T-cell (primary cell): ENCODE measurements at regions not wholly inside any gene's neighbourhood (a gene's known extent, or its start where the extent isn't known, plus 50 kb on each side); places are given as distances from the start of the nearest gene placed in this dataset.

ENCODE experiments used
- ATAC-seq, 4 experiments: fragments of 200-7000 bp in 3 of 4; fragments of 150-1000 bp in 1 of 4; cut with Tn5 transposase; replicated peaks in 1 of 4; 1 replicate in 3 of 4; 2 replicates in 1 of 4; pipeline ENCODE4 v1.10.0; 2021; ENCODE audit warnings: moderate library complexity in 3 of 4, mild to moderate bottlenecking in 2 of 4, moderate number of reproducible peaks in 1 of 4
- CTCF ChIA-PET, 2 donors: fragments of 300-600 bp; sonication (Branson Sonifier 250); formaldehyde crosslinking; loops; one replicate each; lab custom pipeline; 2022; ENCODE audit warnings: antibody characterized with exemption in 2 of 2; lab: Charles Lee
- POLR2A ChIA-PET, 2 donors: fragments of 300-600 bp; sonication (Branson Sonifier 250); formaldehyde crosslinking; loops; one replicate each; lab custom pipeline; 2022; ENCODE audit warnings: antibody characterized with exemption in 2 of 2; lab: Charles Lee
- DNase-seq, 35 experiments: peaks; one replicate each; pipeline versions ENCODE4 v3.0.0 to v3.0.0-alpha.2; 2013 to 2023
- H3K27ac ChIP-seq: one replicate; pipeline ENCODE4 v1.5.1; 2013; ENCODE audit warnings: low read length
- H3K27me3 ChIP-seq, 2 experiments: replicated peaks in 1 of 2; 1 replicate in 1 of 2; 2 replicates in 1 of 2; pipeline versions ENCODE4 v1.6.1 to v1.7.0; 2013; ENCODE audit warnings: low read length in 1 of 2, mixed read lengths in 1 of 2; ENCODE audit not compliant: control insufficient read depth in 2 of 2, insufficient read depth in 2 of 2; ENCODE audit errors: extremely low read depth in 1 of 2
- H3K36me3 ChIP-seq, 2 donors: 1 replicate in 1 of 2; 2 replicates in 1 of 2; pipeline versions ENCODE4 v1.6.1 to v1.7.0; 2013; ENCODE audit warnings: low read length in 1 of 2; ENCODE audit not compliant: control insufficient read depth in 2 of 2, insufficient read depth in 1 of 2; ENCODE audit errors: extremely low read depth in 1 of 2
- H3K4me1 ChIP-seq, 2 experiments: 1 replicate in 1 of 2; 2 replicates in 1 of 2; pipeline versions ENCODE4 v1.6.1 to v1.7.0; 2013; ENCODE audit warnings: low read length in 2 of 2, mixed read lengths in 1 of 2; ENCODE audit not compliant: insufficient read depth in 2 of 2, control insufficient read depth in 1 of 2; ENCODE audit errors: extremely low read depth in 1 of 2
- H3K4me3 ChIP-seq, 2 donors: 1 replicate in 1 of 2; 2 replicates in 1 of 2; pipeline versions ENCODE4 v1.5.1 to v1.7.0; 2013; ENCODE audit warnings: mild to moderate bottlenecking in 2 of 2, low read length in 1 of 2, moderate library complexity in 1 of 2; ENCODE audit not compliant: control insufficient read depth in 1 of 2; ENCODE audit errors: extremely low read depth in 1 of 2
- H3K9me3 ChIP-seq: 2 replicates; pipeline ENCODE4 v1.7.0; 2013
- H3K27ac Mint-ChIP-seq, 2 donors: one replicate each; pipeline ENCODE4 v1.8.0; 2020 to 2021; ENCODE audit warnings: mild to moderate bottlenecking in 2 of 2, mixed read lengths in 2 of 2
- H3K27me3 Mint-ChIP-seq, 2 donors: one replicate each; pipeline ENCODE4 v1.8.0; 2021 to 2022; ENCODE audit warnings: mixed read lengths in 2 of 2
- H3K36me3 Mint-ChIP-seq: one replicate; pipeline ENCODE4 v1.8.0; 2021; ENCODE audit warnings: mixed read lengths
- H3K4me1 Mint-ChIP-seq, 3 donors: one replicate each; pipeline ENCODE4 v1.8.0; 2020 to 2022; ENCODE audit warnings: mixed read lengths in 3 of 3, mild to moderate bottlenecking in 1 of 3
- H3K4me3 Mint-ChIP-seq, 3 donors: one replicate each; pipeline ENCODE4 v1.8.0; 2020 to 2022; ENCODE audit warnings: mild to moderate bottlenecking in 3 of 3, mixed read lengths in 3 of 3, moderate library complexity in 3 of 3
- H3K9me3 Mint-ChIP-seq, 3 donors: one replicate each; pipeline ENCODE4 v1.8.0; 2020 to 2022; ENCODE audit warnings: mixed read lengths in 3 of 3
- WGBS: methylation state at CpG from one replicate; pipeline ENCODE4 v1.1.5; 2013; ENCODE audit warnings: missing lambda C conversion rate; ENCODE audit not compliant: insufficient coverage; 5-methylcytosine and 5-hydroxymethylcytosine counted together

DNA sequence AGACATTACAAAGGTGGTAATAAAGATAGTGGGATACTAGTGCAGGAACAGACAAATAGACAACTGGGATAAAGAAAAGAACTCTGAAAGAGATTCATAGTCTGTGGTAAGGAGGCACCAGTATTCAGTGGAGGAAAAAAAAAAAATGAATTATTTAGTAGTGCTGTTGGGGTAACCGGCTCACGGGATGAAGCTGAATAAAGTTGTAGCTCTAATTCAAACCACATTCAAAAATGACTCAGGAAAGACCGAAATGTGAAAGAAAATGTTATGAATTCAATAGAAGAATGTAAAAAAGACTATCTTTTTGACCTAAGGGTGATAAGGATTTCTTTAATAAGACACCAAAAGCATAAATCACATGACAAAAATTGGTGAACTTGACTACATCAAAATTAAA lies 83.1 kb upstream of the HABP2 start:
- Histone ChIP-seq H3K9me3 (no peaks in the 10 kb centered on the region), H3K4me1 (no peaks in the 10 kb centered on the region), H3K36me3 (no peaks in the 10 kb centered on the region), H3K4me3 (no peak overlapping the region), H3K27ac (no peak overlapping the region), H3K27me3 (no peaks in the 10 kb centered on the region)
- H3K27ac Mint-ChIP-seq = no peak overlapping the region
- CTCF ChIA-PET = no interaction called here
- no peak for DNase-seq
- ATAC-seq = no peak
- no peaks in the 10 kb centered on the region for H3K4me1 Mint-ChIP-seq
- H3K36me3 Mint-ChIP-seq = no peaks in the 10 kb centered on the region
- no CpG with 5 or more reads among the region's 3 CpGs for WGBS
- H3K27me3 Mint-ChIP-seq = peaks cover 3 to 6% of the 10 kb centered on the region in 2 donors
- POLR2A ChIA-PET = no interaction called here
- H3K9me3 Mint-ChIP-seq = peaks cover 0 to 10% (median 0%) of the 10 kb centered on the region in 3 donors
- H3K4me3 Mint-ChIP-seq = no peak overlapping the region

DNA sequence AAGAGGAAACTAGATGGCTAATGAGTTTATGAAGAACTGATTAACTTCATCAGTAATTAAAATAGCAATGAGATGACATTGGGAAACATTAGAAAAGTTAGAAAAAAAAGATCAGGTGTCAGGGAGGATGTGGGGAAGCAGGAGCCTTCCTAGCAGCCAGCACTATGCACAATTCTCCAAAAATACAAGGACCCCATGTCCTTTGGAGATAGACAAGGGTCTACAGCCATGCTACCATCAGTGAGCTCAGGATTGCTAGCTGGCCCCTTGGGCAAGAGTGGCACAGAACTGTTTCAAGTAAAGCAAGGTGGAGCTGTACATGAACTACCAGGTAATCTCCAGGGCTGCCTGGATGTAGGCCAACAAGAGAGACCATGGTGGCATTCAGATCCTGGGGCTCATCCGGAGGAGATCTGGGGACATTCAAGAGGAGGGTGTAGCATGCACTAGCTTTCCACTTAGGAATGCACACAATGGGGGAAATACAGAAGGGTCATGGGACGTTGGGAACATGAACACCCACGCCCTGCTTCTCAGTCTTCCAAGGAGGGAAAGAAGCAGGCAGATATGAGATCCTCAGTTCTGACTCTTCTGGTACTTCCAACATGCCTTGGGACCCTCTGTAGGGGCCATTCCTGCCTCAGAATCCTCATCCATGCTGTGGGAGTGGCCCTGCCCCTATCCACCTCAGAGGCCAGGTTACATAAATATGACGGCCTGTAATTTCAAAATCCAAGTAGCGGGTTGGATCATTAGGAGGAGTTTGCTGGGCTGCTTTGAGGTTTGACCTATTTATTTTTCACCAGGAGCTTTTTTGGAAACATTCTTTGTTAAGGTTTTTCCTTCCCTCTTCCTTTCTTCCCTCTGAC lies 82.2 kb upstream of the HABP2 start:
- no peak overlapping the region for H3K4me3 Mint-ChIP-seq
- Histone ChIP-seq H3K36me3 (no peaks in the 10 kb centered on the region), H3K27ac (no peak overlapping the region), H3K9me3 (no peaks in the 10 kb centered on the region), H3K4me3 (no peak overlapping the region), H3K27me3 (no peaks in the 10 kb centered on the region), H3K4me1 (no peaks in the 10 kb centered on the region)
- peaks cover 0 to 10% (median 0%) of the 10 kb centered on the region in 3 donors for H3K9me3 Mint-ChIP-seq
- peaks cover 2 to 10% of the 10 kb centered on the region in 2 donors for H3K27me3 Mint-ChIP-seq
- CTCF ChIA-PET = no interaction called here
- POLR2A ChIA-PET = no interaction called here
- H3K36me3 Mint-ChIP-seq = no peaks in the 10 kb centered on the region
- H3K4me1 Mint-ChIP-seq = no peaks in the 10 kb centered on the region
- ATAC-seq (no peak), DNase-seq (no peak)
- 71% methylated on average over 3 of the region's 5 CpGs for WGBS
- H3K27ac Mint-ChIP-seq = no peak overlapping the region

DNA sequence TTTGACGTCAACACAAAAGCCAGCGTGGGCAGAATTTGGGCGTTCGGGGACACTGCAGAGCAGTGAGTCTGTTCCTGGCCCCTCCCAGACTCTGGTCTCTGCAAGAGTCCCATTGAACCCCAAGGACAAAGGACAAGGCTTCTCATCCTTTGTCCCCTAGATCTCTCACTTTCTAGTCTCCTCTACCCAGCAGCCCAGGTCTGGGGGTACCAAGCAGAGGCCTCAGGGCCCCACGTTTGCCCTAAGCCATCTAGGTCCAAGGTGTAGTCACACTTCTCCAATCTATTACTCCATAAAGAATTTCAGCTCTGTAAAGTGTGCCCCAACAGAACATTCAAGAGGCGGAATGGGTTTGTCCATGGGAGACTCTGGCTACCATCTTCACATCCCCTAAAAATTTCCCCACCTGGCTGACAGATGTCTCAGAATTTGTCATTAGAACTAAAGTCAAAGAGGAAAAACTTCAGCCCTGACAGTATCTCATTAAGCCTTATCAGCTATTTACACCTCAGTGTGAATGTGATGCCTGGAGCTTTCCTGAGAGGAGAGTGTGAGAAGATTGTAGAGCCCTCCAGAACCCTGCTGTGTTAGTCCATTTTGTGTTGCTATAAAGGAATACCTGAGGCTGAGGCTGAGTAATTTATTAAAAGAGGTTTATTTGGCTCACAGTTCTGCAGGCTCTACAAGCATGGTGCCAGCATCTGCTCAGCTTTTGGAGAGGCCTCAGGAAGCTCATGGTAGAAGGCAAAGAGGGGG lies 81.4 kb upstream of the HABP2 start:
- Mint-ChIP-seq H3K4me3 (no peak overlapping the region), H3K4me1 (no peaks in the 10 kb centered on the region), H3K27me3 (peaks cover 2 to 10% of the 10 kb centered on the region in 2 donors), H3K9me3 (peaks cover 0 to 10% (median 0%) of the 10 kb centered on the region in 3 donors), H3K36me3 (no peaks in the 10 kb centered on the region), H3K27ac (no peak overlapping the region)
- Histone ChIP-seq H3K9me3 (no peaks in the 10 kb centered on the region), H3K4me1 (no peaks in the 10 kb centered on the region), H3K4me3 (no peak overlapping the region), H3K36me3 (no peaks in the 10 kb centered on the region), H3K27ac (no peak overlapping the region), H3K27me3 (no peaks in the 10 kb centered on the region)
- ATAC-seq (no peak), DNase-seq (no peak)
- 73% methylated on average over 5 of the region's 6 CpGs for WGBS
- CTCF ChIA-PET = no interaction called here
- POLR2A ChIA-PET = no interaction called here

DNA sequence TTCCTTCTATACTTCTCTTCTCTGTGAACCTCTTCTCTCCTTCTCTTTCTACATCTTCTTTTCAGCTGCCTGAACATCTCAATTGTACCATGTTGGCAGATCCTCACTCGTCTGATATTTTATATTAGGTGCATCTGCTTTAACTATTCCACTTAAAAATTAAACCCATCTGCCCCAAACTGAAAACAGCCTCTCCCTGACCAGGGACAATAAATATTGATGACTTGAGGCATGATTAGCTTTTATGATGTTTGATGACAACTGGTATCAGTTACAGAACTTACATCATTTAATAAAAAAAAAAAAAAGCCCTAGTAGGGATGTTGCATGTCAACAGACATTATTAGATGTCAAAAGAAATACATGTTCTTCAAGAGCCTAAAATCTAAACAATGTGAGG lies 79.8 kb upstream of the HABP2 start:
- Mint-ChIP-seq H3K4me1 (no peaks in the 10 kb centered on the region), H3K27ac (no peak overlapping the region), H3K9me3 (peaks cover 0 to 10% (median 0%) of the 10 kb centered on the region in 3 donors), H3K27me3 (peaks cover 2 to 10% of the 10 kb centered on the region in 2 donors), H3K36me3 (no peaks in the 10 kb centered on the region), H3K4me3 (no peak overlapping the region)
- Histone ChIP-seq H3K36me3 (no peaks in the 10 kb centered on the region), H3K4me3 (no peak overlapping the region), H3K9me3 (no peaks in the 10 kb centered on the region), H3K27ac (no peak overlapping the region), H3K4me1 (no peaks in the 10 kb centered on the region), H3K27me3 (no peaks in the 10 kb centered on the region)
- CTCF ChIA-PET = no interaction called here
- no CpG with 5 or more reads among the region's 1 CpG for WGBS
- no peak for DNase-seq
- POLR2A ChIA-PET = no interaction called here
- ATAC-seq = no peak

DNA sequence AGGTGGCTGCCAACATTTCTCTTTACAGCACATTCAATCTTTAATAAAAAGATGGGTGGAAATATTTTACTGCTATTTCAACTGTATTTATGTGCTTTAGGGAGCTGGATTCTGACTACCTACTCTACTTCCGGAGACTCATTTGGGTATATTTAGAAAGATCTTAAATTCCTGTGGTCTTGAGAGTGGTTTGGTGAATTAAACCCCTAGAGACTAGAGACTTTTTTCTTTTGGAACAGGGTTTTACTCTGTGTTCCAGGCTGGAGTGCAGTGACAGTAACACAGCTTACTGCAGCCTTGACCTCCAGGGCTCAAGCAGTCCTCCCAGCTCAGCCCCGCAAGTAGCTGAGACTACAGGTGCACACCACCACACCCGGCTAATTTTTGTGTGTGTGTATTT lies 79.0 kb upstream of the HABP2 start:
- no peak overlapping the region for H3K27ac ChIP-seq
- Mint-ChIP-seq H3K9me3 (peaks cover 0 to 10% (median 5%) of the 10 kb centered on the region in 3 donors), H3K4me1 (no peaks in the 10 kb centered on the region), H3K36me3 (no peaks in the 10 kb centered on the region), H3K4me3 (no peak overlapping the region), H3K27me3 (peaks cover 2 to 10% of the 10 kb centered on the region in 2 donors), H3K27ac (no peak overlapping the region)
- H3K4me1 ChIP-seq = no peaks in the 10 kb centered on the region
- H3K27me3 ChIP-seq = no peaks in the 10 kb centered on the region
- no peaks in the 10 kb centered on the region for H3K9me3 ChIP-seq
- CTCF ChIA-PET = no interaction called here
- ATAC-seq (no peak), DNase-seq (no peak)
- no peaks in the 10 kb centered on the region for H3K36me3 ChIP-seq
- POLR2A ChIA-PET = no interaction called here
- WGBS = no CpG with 5 or more reads among the region's 3 CpGs
- H3K4me3 ChIP-seq = no peak overlapping the region

DNA sequence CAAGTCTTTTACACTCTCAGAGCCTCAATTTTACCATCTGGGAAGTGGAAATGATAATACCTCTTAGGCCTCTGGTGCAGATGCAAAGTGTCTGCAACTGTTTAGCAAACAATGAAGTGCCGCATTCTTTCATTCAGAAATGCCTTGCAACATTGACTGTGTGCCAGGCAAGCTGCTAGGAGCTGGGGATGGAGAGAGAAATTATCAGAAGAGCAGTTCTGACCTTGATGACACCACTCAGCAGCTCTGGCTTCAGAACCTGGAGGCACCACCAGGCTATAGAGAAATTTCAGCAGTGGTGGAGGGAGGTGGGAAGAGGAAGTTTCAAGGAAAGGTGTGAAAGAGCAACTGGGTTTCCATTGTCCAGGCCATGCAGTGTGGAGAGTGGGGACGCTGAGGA lies 78.1 kb upstream of the HABP2 start:
- H3K27ac Mint-ChIP-seq = no peak overlapping the region
- WGBS = 56% methylated on average over 1 of the region's 2 CpGs
- no peaks in the 10 kb centered on the region for H3K36me3 Mint-ChIP-seq
- ATAC-seq = no peak
- no peak overlapping the region for H3K4me3 Mint-ChIP-seq
- Histone ChIP-seq H3K36me3 (no peaks in the 10 kb centered on the region), H3K27ac (no peak overlapping the region), H3K4me1 (no peaks in the 10 kb centered on the region), H3K9me3 (no peaks in the 10 kb centered on the region), H3K4me3 (no peak overlapping the region), H3K27me3 (no peaks in the 10 kb centered on the region)
- no peaks in the 10 kb centered on the region for H3K4me1 Mint-ChIP-seq
- H3K9me3 Mint-ChIP-seq = peaks cover 7 to 10% (median 9%) of the 10 kb centered on the region in 3 donors
- ChIA-PET POLR2A (interaction anchor here in 1 of 2 donors (0.6 kb wide), 1 partner anchor 13 kb away, joined by 3 read pairs; no protein-coding TSS in a partner anchor), CTCF (interaction anchor here in 1 of 2 donors (0.5 kb wide), 1 partner anchor 82 kb away, joined by 3 read pairs; no protein-coding TSS in a partner anchor)
- DNase-seq = no peak
- peaks cover 2 to 10% of the 10 kb centered on the region in 2 donors for H3K27me3 Mint-ChIP-seq
